PFSK-1 (cell line): ENCODE measurements at regions not wholly inside any gene's neighbourhood (a gene's known extent, or its start where the extent isn't known, plus 50 kb on each side); places are given as distances from the start of the nearest gene placed in this dataset.

ENCODE experiments used
- POLR2AphosphoS5 ChIP-seq: IDR thresholded peaks from 2 replicates; pipeline ENCODE4 v1.6.1; 2012; ENCODE audit warnings: low read depth, mild to moderate bottlenecking, control low read depth, low read length, moderate library complexity
- TAF1 ChIP-seq: IDR thresholded peaks from 2 replicates; pipeline ENCODE4 v1.6.1; 2012; ENCODE audit warnings: low read length, control low read depth, borderline replicate concordance; ENCODE audit not compliant: insufficient read depth

- TF ChIP-seq POLR2AphosphoS5 (no peak), TAF1 (no peak)
Measured at GRCh38 chr10:108629834-108630233, 1293.5 kb downstream of the XPNPEP1 start.
